NCI-H1105 (cell line): ENCODE measurements at regions not wholly inside any gene's neighbourhood (a gene's known extent, or its start where the extent isn't known, plus 50 kb on each side); places are given as distances from the start of the nearest gene placed in this dataset.
A peak's percentile ranks its signal among the peaks of the same experiment; 100 is the strongest.

Experiments used
- DNase-seq: peaks from one replicate; lab custom pipeline; 2025; lab: John Stamatoyannopoulos, UW

GRCh38 chr1:198040880-198041279 is 115.9 kb upstream of the NEK7 start:
- no peak for DNase-seq

GRCh38 chr1:198042168-198042567 is 114.6 kb upstream of the NEK7 start:
- DNase-seq, result no peak

GRCh38 chr1:198047913-198048312 is 108.9 kb upstream of the NEK7 start:
- no peak for DNase-seq

- DNase-seq, result no peak
Measured at GRCh38 chr1:198054510-198054909, 102.3 kb upstream of the NEK7 start.

- no peak for DNase-seq
Measured at GRCh38 chr1:198056255-198056654, 100.5 kb upstream of the NEK7 start.

GRCh38 chr1:198064181-198064580 is 92.6 kb upstream of the NEK7 start:
- no peak for DNase-seq

- DNase-seq, result no peak
Measured at GRCh38 chr1:198068285-198068684, 88.5 kb upstream of the NEK7 start.

- DNase-seq, result no peak
Measured at GRCh38 chr1:198072177-198072576, 84.6 kb upstream of the NEK7 start.

- DNase-seq, result no peak
Measured at GRCh38 chr1:198075296-198075695, 81.5 kb upstream of the NEK7 start.

GRCh38 chr1:198079432-198079951 is 77.3 kb upstream of the NEK7 start:
- no peak for DNase-seq

GRCh38 chr1:198082576-198082975 is 74.2 kb upstream of the NEK7 start:
- DNase-seq, result no peak

- DNase-seq, result no peak
Measured at GRCh38 chr1:198083549-198083948, 73.2 kb upstream of the NEK7 start.

GRCh38 chr1:198084241-198084908 is 72.4 kb upstream of the NEK7 start:
- no peak for DNase-seq

GRCh38 chr1:198086051-198086745 is 70.6 kb upstream of the NEK7 start:
- DNase-seq, result no peak

GRCh38 chr1:198087831-198088230 is 69.0 kb upstream of the NEK7 start:
- no peak for DNase-seq

GRCh38 chr1:198088360-198089071 is 68.3 kb upstream of the NEK7 start:
- DNase-seq, result peak; percentile 3

- no peak for DNase-seq
Measured at GRCh38 chr1:198096390-198096789, 60.4 kb upstream of the NEK7 start.

- no peak for DNase-seq
Measured at GRCh38 chr1:198099755-198100154, 57.0 kb upstream of the NEK7 start.

GRCh38 chr1:198101716-198102453 is 54.9 kb upstream of the NEK7 start:
- DNase-seq, result no peak

GRCh38 chr1:198102454-198102827 is 54.4 kb upstream of the NEK7 start:
- no peak for DNase-seq

GRCh38 chr1:198105185-198105584 is 51.6 kb upstream of the NEK7 start:
- no peak for DNase-seq

- DNase-seq, result no peak
Measured at GRCh38 chr1:198106011-198106410, 50.8 kb upstream of the NEK7 start.
